Loucy (cell line): ENCODE measurements at regions not wholly inside any gene's neighbourhood (a gene's known extent, or its start where the extent isn't known, plus 50 kb on each side); places are given as distances from the start of the nearest gene placed in this dataset.
A peak's percentile ranks its signal among the peaks of the same experiment; 100 is the strongest.

Experiments
- CTCF ChIP-seq: fragments of 200-600 bp; sonication (generic); conservative IDR thresholded peaks from 2 replicates; pipeline ENCODE4 v1.5.1; 2014; ENCODE audit warnings: mild to moderate bottlenecking, antibody characterized with exemption, low read length
- EZH2phosphoT487 ChIP-seq: fragments of 200-600 bp; IDR thresholded peaks from 2 replicates; pipeline ENCODE4 v1.6.1; 2018; ENCODE audit warnings: antibody characterized with exemption, mild to moderate bottlenecking, moderate library complexity, borderline replicate concordance

GRCh38 chr4:13108096-13108495, 376.0 kb downstream of the RAB28 start:
- peak; percentile 44 for TF ChIP-seq CTCF
- TF ChIP-seq EZH2phosphoT487 = no peak
